ENCODE measurements at regions not wholly inside any gene's neighbourhood (a gene's known extent, or its start where the extent isn't known, plus 50 kb on each side); places are given as distances from the start of the nearest gene placed in this dataset.

GRCh38 chr1:191963781-191964455 lies 194.3 kb upstream of the RGS18 start:
- no peak for TF ChIP-seq EZH2 (IDR thresholded peaks at IDR 0.05; ENCODE audit: low read length)
- TF ChIP-seq CTCF (optimal IDR thresholded peaks at IDR 0.05 in 1 of 3, IDR thresholded peaks at IDR 0.05 in 1 of 3, conservative IDR thresholded peaks at IDR 0.05 in 1 of 3; ENCODE audit: extremely low read depth in 1 of 3, insufficient read depth in 2 of 3, low read length in 3 of 3), result no peak

Measured in keratinocyte (primary cell).